Stomach (tissue), 4 donors: ENCODE measurements at regions not wholly inside any gene's neighbourhood (a gene's known extent, or its start where the extent isn't known, plus 50 kb on each side); places are given as distances from the start of the nearest gene placed in this dataset.

Experiments used
- CTCF ChIP-seq, 7 experiments: fragments of 450-650 bp in 4 of 7; fragments of 200-600 bp in 3 of 7; sonication (generic) in 3 of 7; IDR thresholded peaks; one replicate each; pipeline ENCODE4 v1.5.1; 2016 to 2019; ENCODE audit warnings: antibody characterized with exemption in 7 of 7, control low read depth in 2 of 7, mild to moderate bottlenecking in 1 of 7
- POLR2A ChIP-seq, 4 donors: fragments of 450-650 bp; IDR thresholded peaks; one replicate each; pipeline ENCODE4 v1.6.1; 2016; ENCODE audit warnings: antibody characterized with exemption in 4 of 4, control low read depth in 2 of 4, mild to moderate bottlenecking in 1 of 4, moderate library complexity in 1 of 4
- POLR2AphosphoS5 ChIP-seq, 3 donors: sonication (generic); formaldehyde crosslinking; IDR thresholded peaks; one replicate each; pipeline ENCODE4 v1.6.1; 2016; ENCODE audit warnings: antibody characterized with exemption in 3 of 3

- TF ChIP-seq CTCF (IDR thresholded peaks at IDR 0.05), result no peak
- no peak for TF ChIP-seq POLR2A (IDR thresholded peaks at IDR 0.05)
- no peak for TF ChIP-seq POLR2AphosphoS5 (IDR thresholded peaks at IDR 0.05)
These were observed 112.8 kb upstream of the RBMS3 start for GRCh38 chr3:29168081-29168480.
